Stomach (tissue), 8 donors: ENCODE measurements at regions not wholly inside any gene's neighbourhood (a gene's known extent, or its start where the extent isn't known, plus 50 kb on each side); places are given as distances from the start of the nearest gene placed in this dataset.

ENCODE experiments used
- DNase-seq, 2 donors: peaks; one replicate each; pipeline versions ENCODE4 v3.0.0 to v3.0.0-alpha.2; 2013 to 2019
- H3K27ac ChIP-seq, 5 donors: fragments of 200-600 bp in 4 of 5; sonication (generic) in 4 of 5; one replicate each; pipeline ENCODE4 v1.5.1; 2013 to 2019; ENCODE audit warnings: mild to moderate bottlenecking in 1 of 5, moderate library complexity in 1 of 5
- H3K27me3 ChIP-seq, 3 donors: fragments of 200-600 bp; sonication (generic); one replicate each; pipeline ENCODE4 v1.5.1; 2017 to 2019; ENCODE audit warnings: mixed run types in 1 of 3
- H3K36me3 ChIP-seq, 4 donors: fragments of 200-600 bp; sonication (generic); 1 replicate in 3 of 4; 2 replicates in 1 of 4; pipeline ENCODE4 v1.5.1; 2016 to 2019
- H3K4me1 ChIP-seq, 4 donors: fragments of 200-600 bp; sonication (generic); one replicate each; pipeline ENCODE4 v1.5.1; 2016 to 2019
- H3K4me3 ChIP-seq, 4 donors: fragments of 200-600 bp; sonication (generic) in 3 of 4; one replicate each; pipeline ENCODE4 v1.5.1; 2016 to 2019; ENCODE audit warnings: mild to moderate bottlenecking in 1 of 4
- H3K9me3 ChIP-seq, 4 donors: fragments of 200-600 bp; sonication (generic); one replicate each; pipeline ENCODE4 v1.5.1; 2016 to 2019
- EP300 ChIP-seq: sonication (generic); formaldehyde crosslinking; IDR thresholded peaks from one replicate; pipeline ENCODE4 v1.6.1; 2017; ENCODE audit warnings: antibody characterized with exemption
- POLR2A ChIP-seq, 4 donors: fragments of 450-650 bp; IDR thresholded peaks; one replicate each; pipeline ENCODE4 v1.6.1; 2016; ENCODE audit warnings: antibody characterized with exemption in 4 of 4, control low read depth in 2 of 4, mild to moderate bottlenecking in 1 of 4, moderate library complexity in 1 of 4
- POLR2AphosphoS5 ChIP-seq, 3 donors: sonication (generic); formaldehyde crosslinking; IDR thresholded peaks; one replicate each; pipeline ENCODE4 v1.6.1; 2016; ENCODE audit warnings: antibody characterized with exemption in 3 of 3
- WGBS, 5 donors: extraction: QIAGEN DNeasy Blood & Tissue Kit in 3 of 5; methylation state at CpG; one replicate each; pipeline versions ENCODE4 v1.1.5 to v1.1.7; 2013 to 2018; 5-methylcytosine and 5-hydroxymethylcytosine counted together
- intact Hi-C: fragments of 100-400 bp; cut with DNase I; formaldehyde crosslinking; loops from one replicate; pipeline ENCODE4 v1.15.1; 2023; ENCODE audit warnings: low total_unique reads
- TF ChIP-seq, protein P1 (sequence below), 7 experiments: fragments of 450-650 bp in 4 of 7; fragments of 200-600 bp in 3 of 7; sonication (generic) in 3 of 7; IDR thresholded peaks; one replicate each; pipeline ENCODE4 v1.5.1; 2016 to 2019; ENCODE audit warnings: antibody characterized with exemption in 7 of 7, control low read depth in 2 of 7, mild to moderate bottlenecking in 1 of 7
- donor health status: healthy with polysubstance abuse.
- donor health status: Bipolar disorder and iron deficiency.
- donor health status: healthy.

DNA sequence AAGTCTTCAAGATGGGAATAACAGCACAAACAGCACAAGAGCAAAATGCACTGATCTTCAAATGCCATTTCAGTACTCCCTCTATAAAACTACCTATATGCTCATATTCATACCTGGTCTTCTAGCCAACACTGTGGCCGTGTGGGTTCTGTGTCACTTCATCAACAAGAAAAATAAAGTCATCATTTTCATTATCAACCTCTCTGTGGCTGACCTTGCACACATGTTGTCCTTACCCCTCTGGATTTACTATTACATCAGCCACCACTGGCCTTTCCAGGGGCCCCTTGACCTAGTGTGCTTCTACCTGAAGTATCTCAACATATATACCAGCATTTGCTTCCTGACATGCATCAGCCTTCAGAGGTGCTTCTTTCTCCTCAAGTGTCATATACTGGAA, 59.6 kb upstream of the GPR174 start:
- Histone ChIP-seq H3K36me3 (no peaks in the 10 kb centered on the region), H3K9me3 (no peaks in the 10 kb centered on the region), H3K27ac (no peak overlapping the region), H3K27me3 (no peaks in the 10 kb centered on the region), H3K4me3 (no peak overlapping the region), H3K4me1 (peaks cover 0 to 6% (median 0%) of the 10 kb centered on the region in 4 donors)
- TF ChIP-seq EP300 (no peak), POLR2AphosphoS5 (IDR thresholded peaks at IDR 0.05) (no peak), POLR2A (IDR thresholded peaks at IDR 0.05) (no peak)
- TF ChIP-seq, protein P1, sequence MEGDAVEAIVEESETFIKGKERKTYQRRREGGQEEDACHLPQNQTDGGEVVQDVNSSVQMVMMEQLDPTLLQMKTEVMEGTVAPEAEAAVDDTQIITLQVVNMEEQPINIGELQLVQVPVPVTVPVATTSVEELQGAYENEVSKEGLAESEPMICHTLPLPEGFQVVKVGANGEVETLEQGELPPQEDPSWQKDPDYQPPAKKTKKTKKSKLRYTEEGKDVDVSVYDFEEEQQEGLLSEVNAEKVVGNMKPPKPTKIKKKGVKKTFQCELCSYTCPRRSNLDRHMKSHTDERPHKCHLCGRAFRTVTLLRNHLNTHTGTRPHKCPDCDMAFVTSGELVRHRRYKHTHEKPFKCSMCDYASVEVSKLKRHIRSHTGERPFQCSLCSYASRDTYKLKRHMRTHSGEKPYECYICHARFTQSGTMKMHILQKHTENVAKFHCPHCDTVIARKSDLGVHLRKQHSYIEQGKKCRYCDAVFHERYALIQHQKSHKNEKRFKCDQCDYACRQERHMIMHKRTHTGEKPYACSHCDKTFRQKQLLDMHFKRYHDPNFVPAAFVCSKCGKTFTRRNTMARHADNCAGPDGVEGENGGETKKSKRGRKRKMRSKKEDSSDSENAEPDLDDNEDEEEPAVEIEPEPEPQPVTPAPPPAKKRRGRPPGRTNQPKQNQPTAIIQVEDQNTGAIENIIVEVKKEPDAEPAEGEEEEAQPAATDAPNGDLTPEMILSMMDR (IDR thresholded peaks at IDR 0.05): no peak
- intact Hi-C loops: no loop called here
- DNase-seq: no peak
- 48 to 100% (median 78%) methylated on average over 1 of the region's 1 CpG for WGBS, 5 donors

DNA sequence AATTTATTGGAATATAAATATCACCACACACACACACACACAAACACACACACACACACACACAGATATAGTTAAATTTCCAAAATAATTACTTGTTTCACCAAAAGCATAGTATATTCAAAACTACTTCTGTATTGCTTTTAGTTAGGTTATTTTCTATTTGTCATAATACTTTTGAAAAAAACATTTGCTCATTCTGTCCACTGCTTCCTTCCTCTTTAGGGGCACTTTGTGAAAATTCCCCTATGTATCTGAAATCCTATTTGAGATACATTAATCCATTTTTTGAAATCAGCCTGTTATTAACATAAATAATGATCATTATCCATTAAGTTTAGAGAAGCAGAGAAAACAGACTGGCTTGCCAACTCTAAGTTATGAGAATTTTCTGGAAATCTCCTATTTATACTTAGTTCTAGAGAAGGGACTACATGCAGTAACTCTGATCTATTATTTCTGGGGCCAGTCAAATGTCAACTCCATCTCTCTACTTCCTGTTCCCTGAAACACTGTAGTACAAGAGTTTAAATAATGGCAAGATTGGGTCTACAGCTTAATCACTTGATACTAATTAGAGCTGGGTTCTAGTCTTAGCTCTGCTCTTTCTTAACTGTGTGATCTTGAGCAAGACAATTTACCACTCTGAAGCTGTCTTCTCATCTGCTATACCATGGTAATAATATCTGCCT, 54.4 kb upstream of the GPR174 start:
- H3K27me3 ChIP-seq: no peaks in the 10 kb centered on the region
- H3K4me1 ChIP-seq: no peaks in the 10 kb centered on the region
- intact Hi-C loops: no loop called here
- H3K9me3 ChIP-seq: no peaks in the 10 kb centered on the region
- DNase-seq: no peak
- H3K36me3 ChIP-seq: no peaks in the 10 kb centered on the region
- no peak overlapping the region for H3K27ac ChIP-seq
- TF ChIP-seq POLR2A (IDR thresholded peaks at IDR 0.05) (no peak), EP300 (no peak), POLR2AphosphoS5 (IDR thresholded peaks at IDR 0.05) (no peak)
- TF ChIP-seq, protein P1 (IDR thresholded peaks at IDR 0.05): no peak
- H3K4me3 ChIP-seq: no peak overlapping the region

DNA sequence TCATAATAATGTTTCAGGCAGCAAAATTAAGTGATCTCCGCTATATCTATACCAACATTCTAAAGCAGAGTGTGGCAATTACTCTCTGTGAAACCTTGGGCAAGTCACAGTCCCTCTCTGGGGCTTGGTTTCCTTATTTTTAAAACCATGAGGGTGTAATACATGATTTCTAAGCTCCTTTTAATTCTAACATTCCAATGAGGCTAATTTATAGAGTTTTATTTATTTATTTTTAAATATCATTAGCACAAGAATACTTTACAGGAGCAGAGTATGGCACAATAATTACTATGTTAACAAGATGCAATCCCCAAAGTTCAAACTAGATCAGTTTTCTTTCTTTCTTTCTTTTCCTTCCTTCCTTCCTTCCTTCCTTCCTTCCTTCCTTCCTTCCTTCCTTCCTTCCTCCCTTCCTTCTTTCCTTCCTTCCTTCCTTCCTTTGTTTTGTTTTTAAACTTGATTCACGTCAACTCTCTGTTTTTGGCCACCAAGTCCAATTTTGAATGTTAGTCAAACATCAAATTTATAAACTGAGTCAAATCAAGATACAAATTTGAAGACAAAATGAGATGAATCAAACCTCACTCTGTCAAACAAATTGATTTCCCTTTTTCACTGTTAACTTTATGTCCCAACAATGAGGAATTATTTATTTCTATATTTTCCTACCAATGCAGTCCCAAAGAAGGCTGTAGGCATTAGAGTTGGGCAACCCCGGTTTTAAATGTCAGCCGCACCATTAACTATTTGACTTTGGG, 50.2 kb upstream of the GPR174 start:
- Histone ChIP-seq H3K27ac (no peak overlapping the region), H3K27me3 (no peaks in the 10 kb centered on the region), H3K36me3 (no peaks in the 10 kb centered on the region), H3K4me3 (no peak overlapping the region), H3K4me1 (no peaks in the 10 kb centered on the region), H3K9me3 (no peaks in the 10 kb centered on the region)
- 68 to 92% (median 84%) methylated on average over 4 of the region's 4 CpGs for WGBS, 5 donors
- no peak for DNase-seq
- intact Hi-C loops: no loop called here
- no peak for TF ChIP-seq POLR2A (IDR thresholded peaks at IDR 0.05)
- TF ChIP-seq POLR2AphosphoS5 (IDR thresholded peaks at IDR 0.05): no peak
- no peak for TF ChIP-seq EP300
- TF ChIP-seq, protein P1 (IDR thresholded peaks at IDR 0.05): no peak
